ENCODE measurements at regions not wholly inside any gene's neighbourhood (a gene's known extent, or its start where the extent isn't known, plus 50 kb on each side); places are given as distances from the start of the nearest gene placed in this dataset.

GRCh38 chr7:110521357-110521911 lies 569.5 kb upstream of the LRRN3 start:
- 80 to 83% methylated on average over 8 of the region's 8 CpGs for WGBS, 2 donors
- intact Hi-C loops (cut with DNase I): no loop called here
- ATAC-seq (ENCODE audit: low FRiP score): no peak

DNA sequence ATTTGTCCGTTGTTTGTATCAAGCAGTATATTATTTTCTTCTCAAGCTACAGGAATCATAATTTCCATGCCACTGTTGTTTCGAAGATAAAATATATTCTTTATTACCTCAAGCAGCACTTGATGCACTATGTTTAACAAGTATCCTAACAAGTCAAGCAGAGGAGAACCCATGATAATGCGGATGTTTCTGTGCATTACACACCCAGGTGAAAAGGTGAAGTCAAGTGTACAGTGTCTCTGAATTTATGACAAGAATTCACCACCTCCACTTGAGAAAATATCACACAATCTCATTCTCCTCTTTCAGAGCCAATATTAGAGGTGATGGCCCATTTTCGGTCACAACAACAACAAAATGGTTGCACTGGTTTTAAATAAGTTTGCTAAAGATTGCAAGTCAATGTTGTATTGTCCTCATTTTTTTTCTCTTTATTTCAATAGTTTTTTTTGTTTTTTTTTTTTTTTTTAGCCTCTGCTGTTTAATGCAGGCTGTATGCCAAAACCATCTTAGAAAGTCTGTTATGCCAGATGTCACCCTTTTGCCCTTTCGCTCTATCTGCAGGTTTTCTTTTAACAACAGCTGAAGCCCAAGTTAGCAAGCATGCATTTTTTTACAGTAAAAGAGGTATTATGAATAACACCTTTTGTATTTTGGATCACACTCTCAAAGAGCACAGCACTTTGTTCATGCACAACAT lies 568.7 kb upstream of the LRRN3 start:
- ATAC-seq (ENCODE audit: low FRiP score) (no peak), DNase-seq (no peak)
- 75 to 77% methylated on average over 5 of the region's 5 CpGs for WGBS, 2 donors
- Histone ChIP-seq H3K27me3 (ENCODE audit: control insufficient read depth in 1 of 2, insufficient read depth in 2 of 2, low read length in 1 of 2) (no peaks in the 10 kb centered on the region), H3K4me1 (ENCODE audit: control insufficient read depth in 1 of 2, insufficient read depth in 2 of 2, low read length in 2 of 2) (no peaks in the 10 kb centered on the region), H3K27ac (ENCODE audit: low read depth in 1 of 2, low read length in 2 of 2) (no peak overlapping the region), H3K36me3 (ENCODE audit: control insufficient read depth in 1 of 2, insufficient read depth in 2 of 2, low read length in 1 of 2) (no peaks in the 10 kb centered on the region), H3K4me3 (ENCODE audit: low read length in 2 of 2) (no peak overlapping the region), H3K9me3 (ENCODE audit: control insufficient read depth, low read length) (no peaks in the 10 kb centered on the region)
- intact Hi-C loops (cut with DNase I): no loop called here

More at GRCh38 chr7:110521357-110521911, 569.5 kb upstream of the LRRN3 start:
- Histone ChIP-seq H3K27ac (ENCODE audit: low read depth in 1 of 2, low read length in 2 of 2) (no peak overlapping the region), H3K9me3 (ENCODE audit: control insufficient read depth, low read length) (no peaks in the 10 kb centered on the region), H3K27me3 (ENCODE audit: control insufficient read depth in 1 of 2, insufficient read depth in 2 of 2, low read length in 1 of 2) (no peaks in the 10 kb centered on the region), H3K36me3 (ENCODE audit: control insufficient read depth in 1 of 2, insufficient read depth in 2 of 2, low read length in 1 of 2) (no peaks in the 10 kb centered on the region), H3K4me1 (ENCODE audit: control insufficient read depth in 1 of 2, insufficient read depth in 2 of 2, low read length in 2 of 2) (no peaks in the 10 kb centered on the region), H3K4me3 (ENCODE audit: low read length in 2 of 2) (no peak overlapping the region)
- no peak for DNase-seq

DNA sequence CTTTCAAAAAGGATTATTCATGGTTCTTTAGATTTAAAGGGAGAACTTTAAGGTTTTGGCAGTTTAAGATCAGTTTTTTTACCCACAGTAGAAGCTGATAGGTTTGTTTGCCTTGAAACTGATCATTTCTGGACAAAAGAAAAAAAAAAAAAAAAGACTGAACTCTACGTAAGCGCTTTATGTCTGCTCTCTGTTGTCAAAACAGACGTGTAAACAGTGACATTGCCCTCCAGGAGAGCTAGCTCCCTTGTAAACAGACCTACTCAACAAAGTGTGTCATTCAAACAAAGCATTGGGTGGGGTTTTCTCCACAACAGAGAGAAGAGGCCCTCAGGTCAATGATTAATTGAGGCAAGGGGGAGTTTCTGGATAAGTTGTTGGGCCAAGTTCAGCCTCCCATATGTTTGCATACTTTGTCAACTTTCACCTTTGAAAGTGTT lies 568.1 kb upstream of the LRRN3 start:
- WGBS, 2 donors: 62 to 76% methylated on average over 3 of the region's 3 CpGs
- no peak for DNase-seq
- Histone ChIP-seq H3K4me3 (ENCODE audit: low read length in 2 of 2) (no peak overlapping the region), H3K27ac (ENCODE audit: low read depth in 1 of 2, low read length in 2 of 2) (no peak overlapping the region), H3K27me3 (ENCODE audit: control insufficient read depth in 1 of 2, insufficient read depth in 2 of 2, low read length in 1 of 2) (no peaks in the 10 kb centered on the region), H3K4me1 (ENCODE audit: control insufficient read depth in 1 of 2, insufficient read depth in 2 of 2, low read length in 2 of 2) (no peaks in the 10 kb centered on the region), H3K36me3 (ENCODE audit: control insufficient read depth in 1 of 2, insufficient read depth in 2 of 2, low read length in 1 of 2) (no peaks in the 10 kb centered on the region), H3K9me3 (ENCODE audit: control insufficient read depth, low read length) (no peaks in the 10 kb centered on the region)
- intact Hi-C loops (cut with DNase I): no loop called here
- ATAC-seq (ENCODE audit: low FRiP score): no peak

GRCh38 chr7:110529175-110529574 lies 561.8 kb upstream of the LRRN3 start:
- no peaks in the 10 kb centered on the region for H3K4me1 ChIP-seq (ENCODE audit: control insufficient read depth in 1 of 2, insufficient read depth in 2 of 2, low read length in 2 of 2)
- H3K9me3 ChIP-seq (ENCODE audit: control insufficient read depth, low read length): no peaks in the 10 kb centered on the region
- H3K27me3 ChIP-seq (ENCODE audit: control insufficient read depth in 1 of 2, insufficient read depth in 2 of 2, low read length in 1 of 2): no peaks in the 10 kb centered on the region
- ATAC-seq (ENCODE audit: low FRiP score) (no peak), DNase-seq (no peak)
- no peak overlapping the region for H3K27ac ChIP-seq (ENCODE audit: low read depth in 1 of 2, low read length in 2 of 2)
- H3K4me3 ChIP-seq (ENCODE audit: low read length in 2 of 2): no peak overlapping the region
- intact Hi-C loops (cut with DNase I): no loop called here
- H3K36me3 ChIP-seq (ENCODE audit: control insufficient read depth in 1 of 2, insufficient read depth in 2 of 2, low read length in 1 of 2): no peaks in the 10 kb centered on the region
- 94% methylated on average over 2 of the region's 2 CpGs for WGBS, 2 donors

DNA sequence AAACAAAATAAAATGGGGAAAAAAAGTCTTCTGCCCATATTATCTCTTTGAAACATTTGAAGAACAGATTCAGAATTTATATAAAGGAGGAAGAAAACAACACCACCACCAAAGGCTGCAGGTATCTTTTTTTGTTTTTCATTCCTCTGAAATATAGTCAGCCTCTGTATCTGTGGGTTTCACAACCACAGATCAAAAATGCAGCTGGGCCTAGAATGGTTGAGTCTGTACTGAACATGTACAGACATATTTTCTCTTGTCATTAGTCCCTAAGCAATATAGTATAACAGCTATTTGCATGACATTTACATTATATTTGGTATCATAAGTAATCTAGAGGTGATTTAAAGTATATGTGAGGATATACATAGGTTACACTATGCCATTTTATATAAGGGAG lies 559.7 kb upstream of the LRRN3 start:
- DNase-seq: no peak
- intact Hi-C loops (cut with DNase I): no loop called here

DNA sequence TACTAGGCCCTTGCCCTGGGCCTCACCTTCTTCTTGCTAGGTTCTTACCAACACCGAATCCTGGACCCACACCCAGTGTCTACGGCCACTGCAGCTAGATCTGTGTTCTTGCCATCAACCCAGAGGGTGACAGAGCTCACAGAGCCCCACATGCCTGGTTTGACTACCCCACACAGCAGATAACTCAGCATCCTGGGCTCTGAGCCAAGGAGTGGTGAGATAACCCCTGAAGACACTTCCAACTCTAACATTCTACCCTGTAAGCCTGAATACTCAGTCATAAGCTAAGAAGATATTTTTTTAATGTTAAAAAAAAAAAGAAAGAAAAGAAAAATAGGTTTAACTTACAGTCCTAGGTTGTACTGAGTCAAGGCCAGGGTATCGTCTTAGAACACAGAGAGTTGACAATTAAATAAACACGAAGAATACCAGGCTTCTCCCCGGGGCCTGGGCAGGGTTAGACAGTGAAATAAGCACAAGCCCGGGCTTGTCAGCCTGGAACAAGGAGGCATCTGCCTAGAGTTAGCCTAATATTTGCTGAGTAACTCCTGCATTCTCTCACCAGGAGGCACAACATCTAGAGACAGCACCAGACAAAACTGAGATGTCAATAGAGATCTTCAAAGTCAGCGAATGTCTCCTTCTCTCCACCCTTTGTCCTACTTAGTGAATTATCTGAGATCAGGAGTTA lies 556.5 kb upstream of the LRRN3 start:
- no peaks in the 10 kb centered on the region for H3K36me3 ChIP-seq (ENCODE audit: control insufficient read depth in 1 of 2, insufficient read depth in 2 of 2, low read length in 1 of 2)
- H3K9me3 ChIP-seq (ENCODE audit: control insufficient read depth, low read length): no peaks in the 10 kb centered on the region
- intact Hi-C loops (cut with DNase I): no loop called here
- no peak overlapping the region for H3K4me3 ChIP-seq (ENCODE audit: low read length in 2 of 2)
- 67 to 70% methylated on average over 7 of the region's 7 CpGs for WGBS, 2 donors
- no peak for ATAC-seq (ENCODE audit: low FRiP score)
- no peaks in the 10 kb centered on the region for H3K27me3 ChIP-seq (ENCODE audit: control insufficient read depth in 1 of 2, insufficient read depth in 2 of 2, low read length in 1 of 2)
- H3K27ac ChIP-seq (ENCODE audit: low read depth in 1 of 2, low read length in 2 of 2): no peak overlapping the region
- H3K4me1 ChIP-seq (ENCODE audit: control insufficient read depth in 1 of 2, insufficient read depth in 2 of 2, low read length in 2 of 2): no peaks in the 10 kb centered on the region
- DNase-seq: no peak

More for the DNA sequence above, 559.7 kb upstream of the LRRN3 start:
- H3K9me3 ChIP-seq (ENCODE audit: control insufficient read depth, low read length): no peaks in the 10 kb centered on the region
- no peak overlapping the region for H3K4me3 ChIP-seq (ENCODE audit: low read length in 2 of 2)
- H3K27ac ChIP-seq (ENCODE audit: low read depth in 1 of 2, low read length in 2 of 2): no peak overlapping the region
- no peaks in the 10 kb centered on the region for H3K4me1 ChIP-seq (ENCODE audit: control insufficient read depth in 1 of 2, insufficient read depth in 2 of 2, low read length in 2 of 2)
- H3K36me3 ChIP-seq (ENCODE audit: control insufficient read depth in 1 of 2, insufficient read depth in 2 of 2, low read length in 1 of 2): no peaks in the 10 kb centered on the region
- no peaks in the 10 kb centered on the region for H3K27me3 ChIP-seq (ENCODE audit: control insufficient read depth in 1 of 2, insufficient read depth in 2 of 2, low read length in 1 of 2)
- no peak for ATAC-seq (ENCODE audit: low FRiP score)

GRCh38 chr7:110539216-110539615 lies 551.7 kb upstream of the LRRN3 start:
- H3K4me3 ChIP-seq (ENCODE audit: low read length in 2 of 2): no peak overlapping the region
- H3K27me3 ChIP-seq (ENCODE audit: control insufficient read depth in 1 of 2, insufficient read depth in 2 of 2, low read length in 1 of 2): no peaks in the 10 kb centered on the region
- no peaks in the 10 kb centered on the region for H3K9me3 ChIP-seq (ENCODE audit: control insufficient read depth, low read length)
- H3K4me1 ChIP-seq (ENCODE audit: control insufficient read depth in 1 of 2, insufficient read depth in 2 of 2, low read length in 2 of 2): no peaks in the 10 kb centered on the region
- no peaks in the 10 kb centered on the region for H3K36me3 ChIP-seq (ENCODE audit: control insufficient read depth in 1 of 2, insufficient read depth in 2 of 2, low read length in 1 of 2)
- ATAC-seq (ENCODE audit: low FRiP score): no peak
- intact Hi-C loops (cut with DNase I): no loop called here
- no peak for DNase-seq
- no peak overlapping the region for H3K27ac ChIP-seq (ENCODE audit: low read depth in 1 of 2, low read length in 2 of 2)

- no peak for ATAC-seq (ENCODE audit: low FRiP score)
Measured at GRCh38 chr7:110541962-110542361, 549.0 kb upstream of the LRRN3 start.

DNA sequence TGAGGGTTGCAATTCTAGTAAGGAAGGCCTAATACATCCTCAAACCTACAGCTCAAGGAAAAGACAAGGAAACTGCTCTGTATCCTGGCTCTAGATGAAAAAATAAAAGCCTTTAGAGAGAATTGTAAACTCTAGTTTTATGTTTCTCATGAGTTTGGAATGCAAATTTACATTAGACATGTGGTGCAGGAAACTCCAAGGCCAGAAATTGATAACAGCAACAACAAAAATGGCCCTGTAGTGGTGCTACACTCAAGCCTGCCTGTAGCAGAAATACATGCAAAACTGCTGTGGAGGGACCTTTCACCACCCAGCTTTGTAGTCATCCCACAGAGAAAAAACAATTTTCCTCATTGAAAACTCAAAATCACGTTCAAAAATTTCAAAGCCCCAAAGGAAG lies 546.7 kb upstream of the LRRN3 start:
- H3K27ac ChIP-seq (ENCODE audit: low read depth in 1 of 2, low read length in 2 of 2): no peak overlapping the region
- H3K4me3 ChIP-seq (ENCODE audit: low read length in 2 of 2): no peak overlapping the region
- H3K4me1 ChIP-seq (ENCODE audit: control insufficient read depth in 1 of 2, insufficient read depth in 2 of 2, low read length in 2 of 2): no peaks in the 10 kb centered on the region
- no peaks in the 10 kb centered on the region for H3K27me3 ChIP-seq (ENCODE audit: control insufficient read depth in 1 of 2, insufficient read depth in 2 of 2, low read length in 1 of 2)
- no peaks in the 10 kb centered on the region for H3K9me3 ChIP-seq (ENCODE audit: control insufficient read depth, low read length)
- no peaks in the 10 kb centered on the region for H3K36me3 ChIP-seq (ENCODE audit: control insufficient read depth in 1 of 2, insufficient read depth in 2 of 2, low read length in 1 of 2)
- DNase-seq: no peak
- 59 to 68% methylated on average over 1 of the region's 1 CpG for WGBS, 2 donors
- intact Hi-C loops (cut with DNase I): no loop called here
- ATAC-seq (ENCODE audit: low FRiP score): no peak

More at GRCh38 chr7:110541962-110542361, 549.0 kb upstream of the LRRN3 start:
- no peaks in the 10 kb centered on the region for H3K4me1 ChIP-seq (ENCODE audit: control insufficient read depth in 1 of 2, insufficient read depth in 2 of 2, low read length in 2 of 2)
- no peaks in the 10 kb centered on the region for H3K27me3 ChIP-seq (ENCODE audit: control insufficient read depth in 1 of 2, insufficient read depth in 2 of 2, low read length in 1 of 2)
- H3K36me3 ChIP-seq (ENCODE audit: control insufficient read depth in 1 of 2, insufficient read depth in 2 of 2, low read length in 1 of 2): no peaks in the 10 kb centered on the region
- H3K9me3 ChIP-seq (ENCODE audit: control insufficient read depth, low read length): no peaks in the 10 kb centered on the region
- no peak for DNase-seq
- intact Hi-C loops (cut with DNase I): no loop called here
- no peak overlapping the region for H3K27ac ChIP-seq (ENCODE audit: low read depth in 1 of 2, low read length in 2 of 2)
- WGBS, 2 donors: 59 to 69% methylated on average over 2 of the region's 2 CpGs
- H3K4me3 ChIP-seq (ENCODE audit: low read length in 2 of 2): no peak overlapping the region
